Muscle layer of duodenum (tissue), 2 donors: ENCODE measurements at regions not wholly inside any gene's neighbourhood (a gene's known extent, or its start where the extent isn't known, plus 50 kb on each side); places are given as distances from the start of the nearest gene placed in this dataset.

Source experiments
- H3K27ac ChIP-seq: one replicate; pipeline ENCODE4 v1.7.0; 2013; ENCODE audit warnings: mild to moderate bottlenecking, low read length
- H3K27me3 ChIP-seq: one replicate; pipeline ENCODE4 v1.7.0; 2013; ENCODE audit warnings: low read depth, mild to moderate bottlenecking, control low read depth, low read length
- H3K36me3 ChIP-seq, 2 donors: one replicate each; pipeline ENCODE4 v1.7.0; 2013; ENCODE audit warnings: low read length in 2 of 2, control low read depth in 1 of 2, mild to moderate bottlenecking in 1 of 2; ENCODE audit not compliant: insufficient read depth in 2 of 2, control insufficient read depth in 1 of 2
- H3K4me1 ChIP-seq, 2 donors: one replicate each; pipeline ENCODE4 v1.7.0; 2013; ENCODE audit warnings: low read length in 2 of 2, mild to moderate bottlenecking in 2 of 2, control low read depth in 1 of 2, moderate library complexity in 1 of 2; ENCODE audit not compliant: insufficient read depth in 2 of 2, control insufficient read depth in 1 of 2
- H3K4me3 ChIP-seq, 2 donors: one replicate each; pipeline ENCODE4 v1.7.0; 2013; ENCODE audit warnings: low read length in 2 of 2, low read depth in 1 of 2, mild to moderate bottlenecking in 1 of 2
- H3K9me3 ChIP-seq, 2 donors: one replicate each; pipeline ENCODE4 v1.7.0; 2013; ENCODE audit warnings: low read length in 2 of 2, control low read depth in 1 of 2, mild to moderate bottlenecking in 1 of 2; ENCODE audit not compliant: control insufficient read depth in 1 of 2
- donor health status: healthy.

DNA sequence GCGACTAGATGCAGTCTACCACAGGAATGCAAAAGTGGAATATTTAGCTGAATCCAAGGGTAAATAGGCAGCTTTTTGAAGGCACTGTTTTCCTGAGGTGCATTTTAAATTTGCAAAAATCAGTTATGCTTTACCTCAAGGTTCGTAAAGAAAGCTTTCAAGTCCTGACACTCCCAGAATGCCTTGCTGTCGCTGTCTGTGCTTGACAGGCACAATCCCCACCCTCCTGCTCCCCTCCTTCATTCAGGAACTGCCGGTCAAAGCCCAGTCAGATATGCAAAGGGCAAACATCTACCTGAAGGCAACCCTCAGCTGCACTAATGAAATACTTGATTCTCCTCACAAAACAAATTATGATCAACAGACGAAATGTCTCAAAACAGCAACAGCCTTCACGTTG lies 97.4 kb upstream of the DDX18 start:
- Histone ChIP-seq H3K4me3 (no peak overlapping the region), H3K27ac (no peak overlapping the region), H3K36me3 (no peaks in the 10 kb centered on the region), H3K4me1 (no peaks in the 10 kb centered on the region), H3K9me3 (peaks cover 0 to 3% of the 10 kb centered on the region in 2 donors), H3K27me3 (no peaks in the 10 kb centered on the region)

DNA sequence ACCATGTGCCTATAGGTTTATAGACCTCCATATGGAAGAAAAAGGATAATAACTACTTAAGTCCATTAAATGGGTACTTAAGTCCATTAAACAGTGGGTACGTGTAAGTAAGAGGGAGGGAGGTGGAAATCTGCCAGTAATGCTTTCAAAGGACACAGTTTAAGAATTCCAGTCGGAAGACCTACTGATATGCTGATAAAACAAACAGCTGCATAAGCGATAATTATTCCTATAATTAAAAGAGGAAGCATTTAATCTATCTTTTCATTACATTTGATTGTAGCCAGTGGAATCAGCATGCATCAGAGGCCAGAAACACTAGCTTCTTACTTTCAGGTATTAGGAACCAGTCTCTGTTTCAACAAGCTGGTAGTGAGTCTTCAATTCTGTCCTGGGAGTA lies 96.4 kb upstream of the DDX18 start:
- Histone ChIP-seq H3K27ac (no peak overlapping the region), H3K9me3 (no peaks in the 10 kb centered on the region), H3K36me3 (no peaks in the 10 kb centered on the region)

DNA sequence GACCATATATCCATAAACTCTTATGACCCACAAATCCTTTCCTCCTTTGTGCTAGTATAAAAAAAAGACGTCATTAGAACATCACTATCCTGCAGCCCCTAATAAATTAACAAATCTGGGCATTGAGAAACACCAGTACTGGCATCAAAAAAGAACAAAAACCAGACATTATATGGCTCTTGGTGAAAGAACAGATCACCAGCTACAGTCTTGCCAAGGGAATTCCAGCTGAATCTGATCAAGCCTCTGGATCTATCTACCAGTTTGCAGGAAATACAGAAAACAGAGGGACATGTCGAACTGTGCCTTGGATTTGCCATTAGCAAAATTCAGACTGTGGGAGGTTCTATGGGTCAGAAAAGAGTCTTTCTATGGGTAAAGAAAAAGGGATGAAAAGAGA lies 93.7 kb upstream of the DDX18 start:
- Histone ChIP-seq H3K27ac (no peak overlapping the region), H3K9me3 (no peaks in the 10 kb centered on the region), H3K27me3 (no peaks in the 10 kb centered on the region), H3K4me3 (no peak overlapping the region), H3K4me1 (no peaks in the 10 kb centered on the region), H3K36me3 (no peaks in the 10 kb centered on the region)

More for the DNA sequence above, 96.4 kb upstream of the DDX18 start:
- Histone ChIP-seq H3K27me3 (no peaks in the 10 kb centered on the region), H3K4me3 (no peak overlapping the region), H3K4me1 (no peaks in the 10 kb centered on the region)

DNA sequence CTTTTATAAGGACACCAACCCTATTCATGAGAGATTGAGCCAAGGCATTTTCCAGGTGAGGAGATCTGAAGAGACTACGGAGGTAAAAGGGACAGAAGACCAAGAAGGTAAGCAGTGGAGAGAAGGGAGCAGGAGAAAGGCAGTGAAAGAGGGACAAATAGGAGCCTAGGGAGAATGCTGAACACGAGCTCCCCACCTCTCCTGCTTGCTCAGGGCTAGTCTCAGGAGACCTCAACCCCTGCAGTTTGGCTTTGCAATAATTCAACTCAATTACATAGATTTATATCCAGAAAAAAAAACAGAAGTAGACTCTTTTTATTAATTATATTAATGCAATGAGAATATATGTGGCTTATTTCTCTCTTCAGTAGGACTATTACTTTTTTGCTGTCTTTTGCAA lies 91.0 kb upstream of the DDX18 start:
- Histone ChIP-seq H3K4me1 (no peaks in the 10 kb centered on the region), H3K27ac (no peak overlapping the region), H3K4me3 (no peak overlapping the region), H3K27me3 (no peaks in the 10 kb centered on the region), H3K36me3 (no peaks in the 10 kb centered on the region), H3K9me3 (no peaks in the 10 kb centered on the region)

DNA sequence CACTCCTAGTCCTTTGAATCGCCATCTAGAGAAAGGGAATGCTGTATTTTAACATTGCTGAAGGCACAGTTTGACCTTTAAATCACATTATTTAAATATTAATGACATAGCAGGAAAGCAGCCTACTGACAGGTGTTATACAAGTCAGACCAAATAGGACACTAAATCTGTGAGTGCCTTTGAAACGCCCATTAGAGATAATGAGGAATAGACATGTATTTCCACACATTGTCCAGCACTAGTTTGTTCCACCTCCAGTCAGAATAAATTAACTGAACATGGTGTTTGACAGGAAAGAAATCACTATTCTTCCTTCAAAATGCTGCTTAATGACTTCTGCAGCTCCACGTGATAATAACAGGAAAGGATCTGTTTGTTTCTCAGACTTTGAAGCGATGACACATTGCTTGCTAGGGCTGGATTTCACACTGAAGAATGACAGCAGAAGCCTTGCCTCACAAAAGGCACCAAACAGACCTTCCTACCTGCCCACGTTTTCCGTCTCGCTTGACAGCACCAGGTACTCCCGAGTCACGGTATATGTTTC lies 90.5 kb upstream of the DDX18 start:
- Histone ChIP-seq H3K27ac (no peak overlapping the region), H3K9me3 (no peaks in the 10 kb centered on the region), H3K4me3 (no peak overlapping the region), H3K27me3 (no peaks in the 10 kb centered on the region), H3K36me3 (no peaks in the 10 kb centered on the region), H3K4me1 (no peaks in the 10 kb centered on the region)

DNA sequence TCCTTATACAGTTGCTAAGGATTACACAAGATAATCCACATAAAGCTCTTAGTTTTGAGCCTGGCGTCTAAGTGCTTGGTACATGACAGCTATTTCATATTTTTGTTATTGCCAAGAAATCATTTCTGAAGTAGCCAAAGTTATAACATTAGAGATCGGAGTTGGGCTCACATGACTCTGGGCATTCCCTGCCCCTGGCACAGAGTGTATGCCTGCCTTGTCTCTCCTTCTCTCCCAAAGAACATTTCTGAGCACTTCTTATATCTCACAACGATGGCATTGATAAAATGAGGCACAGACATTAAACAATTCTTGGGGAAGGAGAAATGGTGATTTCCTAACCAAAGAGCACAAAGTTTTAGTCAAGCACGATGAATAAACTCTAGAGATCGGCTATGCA lies 87.7 kb upstream of the DDX18 start:
- H3K36me3 ChIP-seq, result no peaks in the 10 kb centered on the region
- no peak overlapping the region for H3K4me3 ChIP-seq
- peaks cover 0 to 5% of the 10 kb centered on the region in 2 donors for H3K9me3 ChIP-seq
- H3K27me3 ChIP-seq, result no peaks in the 10 kb centered on the region
- no peaks in the 10 kb centered on the region for H3K4me1 ChIP-seq
- H3K27ac ChIP-seq, result no peak overlapping the region

DNA sequence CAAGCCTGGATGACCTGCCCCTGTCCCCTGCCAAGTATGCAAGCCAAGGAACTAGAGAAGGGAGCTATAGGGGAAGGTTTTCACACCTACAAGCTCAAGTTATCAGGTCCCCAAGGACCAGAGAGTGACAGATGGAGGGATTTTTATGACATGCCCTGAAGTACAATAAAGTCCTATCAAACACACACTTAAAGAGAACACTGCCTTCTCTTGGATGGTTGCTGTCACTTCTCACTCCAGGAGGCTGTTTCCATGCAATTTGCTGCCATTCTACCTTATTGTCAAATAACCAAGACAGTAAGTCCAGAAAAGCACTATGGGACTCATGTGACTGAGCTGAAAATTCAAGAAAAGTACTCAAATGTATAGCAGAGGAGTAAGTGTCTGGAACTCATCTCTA lies 76.6 kb upstream of the DDX18 start:
- no peaks in the 10 kb centered on the region for H3K9me3 ChIP-seq
- no peak overlapping the region for H3K27ac ChIP-seq
- no peaks in the 10 kb centered on the region for H3K4me1 ChIP-seq
- H3K36me3 ChIP-seq, result no peaks in the 10 kb centered on the region
- no peaks in the 10 kb centered on the region for H3K27me3 ChIP-seq
- no peak overlapping the region for H3K4me3 ChIP-seq

DNA sequence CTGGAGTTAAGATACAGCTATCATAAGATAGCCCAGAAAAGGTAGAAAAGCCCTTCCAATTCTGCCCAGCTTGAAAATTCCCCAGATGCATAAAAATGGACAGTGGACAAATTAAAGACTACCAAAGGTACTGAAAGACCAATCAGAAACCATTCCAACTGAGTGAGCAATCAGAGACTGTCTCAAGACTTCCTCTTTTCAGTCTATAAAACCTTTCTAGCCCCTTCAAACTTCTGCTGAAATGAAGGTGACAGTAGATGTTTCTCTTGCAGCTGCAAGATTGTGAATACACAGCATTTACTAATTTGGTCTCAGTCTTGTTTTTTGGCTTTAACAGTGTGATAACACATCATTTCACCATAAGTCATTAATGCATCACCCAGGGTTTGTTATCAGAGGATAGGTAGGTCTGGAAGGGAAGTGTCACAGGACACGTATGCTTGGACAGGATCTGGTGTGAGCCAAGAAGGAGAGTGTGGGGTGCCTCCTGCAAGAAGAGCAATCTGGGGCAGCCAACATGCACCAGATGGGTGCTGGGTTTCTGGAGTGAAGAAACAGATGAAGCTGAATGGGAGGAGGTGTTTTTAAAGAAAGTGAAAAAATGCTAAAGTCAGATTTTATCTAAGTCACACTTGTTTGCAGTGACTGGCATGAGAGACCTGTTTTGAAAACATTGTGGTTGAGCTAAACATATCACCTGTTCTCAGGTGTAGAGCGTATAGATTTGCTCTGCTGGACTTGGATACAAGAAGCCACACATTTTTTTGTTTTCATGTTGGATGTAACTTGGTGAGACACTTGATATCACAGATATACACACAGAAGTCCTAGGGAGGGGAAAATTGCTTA lies 75.3 kb upstream of the DDX18 start:
- Histone ChIP-seq H3K4me3 (no peak overlapping the region), H3K27ac (no peak overlapping the region), H3K4me1 (no peaks in the 10 kb centered on the region), H3K27me3 (no peaks in the 10 kb centered on the region), H3K9me3 (no peaks in the 10 kb centered on the region), H3K36me3 (no peaks in the 10 kb centered on the region)

DNA sequence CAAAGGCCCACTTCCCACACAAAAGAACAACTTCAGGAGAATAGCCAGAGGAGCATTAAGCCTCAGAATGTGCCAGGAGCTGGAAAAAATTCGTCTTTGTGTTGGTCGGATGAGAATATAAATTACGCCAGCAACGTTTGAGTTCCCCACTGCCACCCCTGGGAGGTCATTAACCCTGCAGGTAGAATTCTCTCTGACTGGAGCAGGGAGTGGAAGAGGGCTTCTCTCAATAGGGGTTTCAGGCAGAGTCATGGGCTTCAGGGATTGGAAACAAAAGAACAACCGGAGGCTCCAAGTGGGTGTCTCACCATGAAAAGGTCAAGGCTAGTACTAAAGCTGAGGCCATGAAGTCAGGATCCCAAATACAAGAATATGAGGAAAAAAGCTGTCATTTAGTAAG lies 69.0 kb upstream of the DDX18 start:
- Histone ChIP-seq H3K4me3 (no peak overlapping the region), H3K9me3 (no peaks in the 10 kb centered on the region)

DNA sequence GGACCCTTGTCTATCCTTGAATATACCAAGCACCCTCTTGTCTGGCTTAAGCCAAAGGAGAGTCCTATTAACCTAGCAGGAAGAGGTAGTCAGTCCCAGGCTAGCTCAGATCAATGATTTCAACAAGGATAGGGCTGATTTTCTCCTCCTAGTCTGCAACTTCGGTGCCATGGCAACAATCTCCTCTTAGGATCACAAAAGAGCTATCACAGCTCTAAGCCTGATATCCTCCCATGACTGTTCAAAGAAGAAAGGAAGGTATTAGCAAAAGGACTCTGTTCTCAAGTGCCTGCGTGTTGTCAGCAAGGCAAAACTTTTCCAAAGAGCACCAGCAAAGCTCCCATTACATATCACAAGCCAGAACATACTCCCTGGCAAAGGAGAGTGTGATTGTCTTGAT lies 58.7 kb upstream of the DDX18 start:
- peaks cover 0 to 5% of the 10 kb centered on the region in 2 donors for H3K9me3 ChIP-seq
- H3K27me3 ChIP-seq, result no peaks in the 10 kb centered on the region
- no peak overlapping the region for H3K4me3 ChIP-seq
- no peaks in the 10 kb centered on the region for H3K36me3 ChIP-seq
- H3K27ac ChIP-seq, result no peak overlapping the region
- no peaks in the 10 kb centered on the region for H3K4me1 ChIP-seq

More for the DNA sequence above, 69.0 kb upstream of the DDX18 start:
- Histone ChIP-seq H3K4me1 (no peaks in the 10 kb centered on the region), H3K27ac (no peak overlapping the region), H3K27me3 (no peaks in the 10 kb centered on the region), H3K36me3 (no peaks in the 10 kb centered on the region)

DNA sequence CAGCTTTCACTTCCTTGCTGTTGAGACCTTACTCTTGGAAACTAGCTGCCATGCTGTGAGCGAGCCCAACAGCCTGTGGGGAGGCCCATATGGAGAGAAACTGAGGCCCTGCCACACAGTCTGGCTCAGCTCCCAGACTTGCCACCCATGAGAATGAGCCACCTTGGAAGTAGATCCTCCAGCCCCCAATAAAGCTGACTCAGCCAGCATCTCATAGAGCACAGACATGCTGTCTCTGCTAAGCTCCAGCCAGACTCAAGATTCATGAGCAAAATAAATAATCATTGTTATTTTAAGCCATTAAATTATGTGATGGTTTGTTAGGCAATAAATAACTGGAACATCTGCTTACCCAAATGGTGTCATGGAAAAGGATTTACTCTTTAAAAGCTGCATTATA lies 53.6 kb upstream of the DDX18 start:
- H3K4me3 ChIP-seq, result no peak overlapping the region
- no peaks in the 10 kb centered on the region for H3K4me1 ChIP-seq
- no peaks in the 10 kb centered on the region for H3K9me3 ChIP-seq
- H3K36me3 ChIP-seq, result no peaks in the 10 kb centered on the region
- no peak overlapping the region for H3K27ac ChIP-seq
- H3K27me3 ChIP-seq, result no peaks in the 10 kb centered on the region

DNA sequence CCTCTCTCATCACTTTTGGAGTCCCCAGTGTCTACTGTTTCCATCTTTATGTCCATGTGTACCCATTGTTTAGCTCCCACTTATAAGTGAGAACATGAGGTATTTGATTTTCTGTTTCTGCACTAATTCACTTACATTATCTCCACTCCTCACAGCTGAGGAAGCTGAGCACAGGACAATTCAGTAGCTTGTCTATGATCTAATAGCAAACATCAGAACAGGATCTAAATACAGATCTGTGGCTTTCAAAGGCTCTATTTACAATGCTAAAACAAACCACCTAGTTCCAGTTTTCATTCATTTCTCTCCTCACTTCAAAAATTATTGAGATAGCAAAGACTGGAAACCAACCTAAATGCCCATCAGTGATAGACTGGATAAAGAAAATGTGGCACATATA lies 52.0 kb upstream of the DDX18 start:
- Histone ChIP-seq H3K9me3 (no peaks in the 10 kb centered on the region), H3K27ac (no peak overlapping the region), H3K4me3 (no peak overlapping the region), H3K4me1 (no peaks in the 10 kb centered on the region), H3K36me3 (no peaks in the 10 kb centered on the region), H3K27me3 (no peaks in the 10 kb centered on the region)
